Urinary bladder (tissue), 3 donors: ENCODE measurements at regions not wholly inside any gene's neighbourhood (a gene's known extent, or its start where the extent isn't known, plus 50 kb on each side); places are given as distances from the start of the nearest gene placed in this dataset.

Experiments
- DNase-seq: peaks from one replicate; pipeline ENCODE4 v3.0.0-alpha.2; 2015; ENCODE audit errors: extremely low spot score
- H3K27ac ChIP-seq: one replicate; pipeline ENCODE4 v1.5.1; 2013; ENCODE audit warnings: low read depth, mild to moderate bottlenecking, moderate library complexity
- H3K36me3 ChIP-seq: one replicate; pipeline ENCODE4 v1.6.1; 2013; ENCODE audit warnings: mild to moderate bottlenecking, moderate library complexity; ENCODE audit not compliant: insufficient read depth
- H3K4me1 ChIP-seq: one replicate; pipeline ENCODE4 v1.6.1; 2013; ENCODE audit warnings: mild to moderate bottlenecking, moderate library complexity; ENCODE audit not compliant: insufficient read depth
- H3K4me3 ChIP-seq: one replicate; pipeline ENCODE4 v1.5.1; 2013; ENCODE audit warnings: low read depth, low read length
- WGBS: extraction: QIAGEN DNeasy Blood & Tissue Kit; methylation state at CpG from one replicate; pipeline ENCODE4 v1.1.7; 2013; 5-methylcytosine and 5-hydroxymethylcytosine counted together
- donor health status: healthy with polysubstance abuse.
- donor health status: healthy.

DNA sequence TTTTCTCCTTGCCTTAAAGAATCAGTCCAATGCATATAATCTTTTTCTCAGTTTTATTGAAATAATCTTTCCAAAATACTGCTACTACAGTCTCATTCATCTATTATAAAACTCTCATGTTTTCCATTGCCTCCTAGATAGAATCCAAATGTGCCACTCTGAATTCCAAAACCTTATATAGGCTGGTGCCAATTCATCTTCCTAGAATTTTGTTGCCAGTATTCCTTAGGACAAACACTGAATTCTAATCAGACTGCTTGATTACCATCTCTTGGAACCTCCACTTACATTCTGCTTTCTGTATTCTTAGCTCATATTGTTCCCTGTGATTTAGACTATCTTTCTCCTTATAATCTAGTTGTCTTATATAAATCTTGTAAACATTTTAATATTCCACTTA is 427.6 kb upstream of the DCC start:
- DNase-seq: no peak
- Histone ChIP-seq H3K36me3 (no peaks in the 10 kb centered on the region), H3K4me1 (no peaks in the 10 kb centered on the region), H3K4me3 (no peak overlapping the region), H3K27ac (no peak overlapping the region)

- H3K27ac ChIP-seq: no peak overlapping the region
- 40% methylated on average over 7 of the region's 7 CpGs for WGBS
- no peaks in the 10 kb centered on the region for H3K36me3 ChIP-seq
- no peak overlapping the region for H3K4me3 ChIP-seq
- no peaks in the 10 kb centered on the region for H3K4me1 ChIP-seq
- DNase-seq: no peak
Observed at GRCh38 chr18:51915176-51915575, 424.8 kb upstream of the DCC start.

DNA sequence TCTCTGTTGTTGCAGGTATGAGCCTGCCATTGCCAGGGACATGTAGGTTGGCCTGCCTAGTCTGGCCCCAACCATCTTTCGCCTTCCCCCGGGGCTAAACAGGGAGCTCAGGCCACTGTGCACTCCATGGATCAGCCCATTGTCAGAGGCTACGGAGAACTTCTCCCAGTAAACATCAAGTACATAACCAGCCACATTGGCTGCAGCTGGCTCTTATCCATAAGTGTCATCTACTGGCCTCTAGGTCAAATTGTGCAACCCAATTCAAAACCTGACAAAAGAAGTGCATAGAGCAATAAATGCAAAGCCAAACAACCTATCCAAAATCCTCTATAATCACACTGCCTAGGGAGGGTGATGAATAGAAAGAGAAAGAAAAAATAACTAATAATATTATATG is 418.1 kb upstream of the DCC start:
- Histone ChIP-seq H3K4me3 (no peak overlapping the region), H3K27ac (no peak overlapping the region), H3K36me3 (no peaks in the 10 kb centered on the region), H3K4me1 (no peaks in the 10 kb centered on the region)
- 86% methylated on average over 3 of the region's 3 CpGs for WGBS
- no peak for DNase-seq

GRCh38 chr18:51933903-51934302 is 406.1 kb upstream of the DCC start:
- H3K4me1 ChIP-seq: no peaks in the 10 kb centered on the region
- no peak for DNase-seq
- no peaks in the 10 kb centered on the region for H3K36me3 ChIP-seq
- H3K4me3 ChIP-seq: no peak overlapping the region
- 81% methylated on average over 1 of the region's 1 CpG for WGBS
- H3K27ac ChIP-seq: no peak overlapping the region

GRCh38 chr18:51936115-51936514 is 403.9 kb upstream of the DCC start:
- H3K4me1 ChIP-seq: no peaks in the 10 kb centered on the region
- DNase-seq: no peak

GRCh38 chr18:51941999-51942398 is 398.0 kb upstream of the DCC start:
- 52% methylated on average over 2 of the region's 2 CpGs for WGBS
- Histone ChIP-seq H3K27ac (no peak overlapping the region), H3K36me3 (no peaks in the 10 kb centered on the region), H3K4me1 (no peaks in the 10 kb centered on the region), H3K4me3 (no peak overlapping the region)
- DNase-seq: no peak

More at GRCh38 chr18:51936115-51936514, 403.9 kb upstream of the DCC start:
- no peaks in the 10 kb centered on the region for H3K36me3 ChIP-seq
- WGBS: 78% methylated on average over 2 of the region's 2 CpGs
- no peak overlapping the region for H3K27ac ChIP-seq
- H3K4me3 ChIP-seq: no peak overlapping the region

DNA sequence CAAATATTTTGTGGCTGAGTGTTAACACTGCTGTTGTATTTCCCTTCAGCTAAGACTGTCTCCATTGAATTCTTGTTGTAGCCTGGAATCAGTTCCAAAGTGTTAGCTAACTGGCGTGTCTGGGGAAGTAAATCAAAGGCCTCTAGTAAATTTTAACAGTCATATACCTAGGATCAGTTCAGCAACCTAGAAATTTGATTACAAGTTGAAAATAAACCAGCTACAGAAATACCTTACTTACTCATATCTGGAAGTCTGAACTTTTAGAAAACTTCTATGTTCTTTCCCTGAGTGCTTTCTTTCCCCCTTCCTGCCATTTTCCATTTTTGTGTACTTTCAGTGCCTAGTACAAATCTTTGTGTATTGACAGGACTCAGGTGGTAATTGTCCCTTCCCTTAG is 396.7 kb upstream of the DCC start:
- 72% methylated on average over 1 of the region's 1 CpG for WGBS
- Histone ChIP-seq H3K4me1 (no peaks in the 10 kb centered on the region), H3K27ac (no peak overlapping the region), H3K4me3 (no peak overlapping the region), H3K36me3 (no peaks in the 10 kb centered on the region)
- no peak for DNase-seq

DNA sequence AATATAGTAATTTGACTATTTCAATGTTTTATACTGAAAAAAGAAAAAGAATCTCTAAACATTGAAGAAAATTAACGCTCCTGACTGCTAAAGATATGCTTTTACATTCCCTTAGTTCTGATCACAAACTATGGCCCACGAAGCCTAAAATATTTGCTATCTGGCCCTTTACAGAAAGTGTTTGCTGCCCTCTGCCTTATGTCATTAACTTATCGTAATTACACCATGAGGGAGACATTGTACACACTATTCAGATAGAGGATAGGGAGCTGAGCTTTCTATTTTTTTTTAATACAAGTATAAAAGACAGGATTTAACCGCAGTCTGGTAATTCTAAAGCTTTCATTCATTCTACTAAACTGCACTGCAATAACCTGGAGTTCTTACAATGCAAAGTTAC is 393.1 kb upstream of the DCC start:
- Histone ChIP-seq H3K4me3 (no peak overlapping the region), H3K36me3 (no peaks in the 10 kb centered on the region), H3K4me1 (no peaks in the 10 kb centered on the region), H3K27ac (no peak overlapping the region)
- no peak for DNase-seq
- 70% methylated on average over 4 of the region's 4 CpGs for WGBS

DNA sequence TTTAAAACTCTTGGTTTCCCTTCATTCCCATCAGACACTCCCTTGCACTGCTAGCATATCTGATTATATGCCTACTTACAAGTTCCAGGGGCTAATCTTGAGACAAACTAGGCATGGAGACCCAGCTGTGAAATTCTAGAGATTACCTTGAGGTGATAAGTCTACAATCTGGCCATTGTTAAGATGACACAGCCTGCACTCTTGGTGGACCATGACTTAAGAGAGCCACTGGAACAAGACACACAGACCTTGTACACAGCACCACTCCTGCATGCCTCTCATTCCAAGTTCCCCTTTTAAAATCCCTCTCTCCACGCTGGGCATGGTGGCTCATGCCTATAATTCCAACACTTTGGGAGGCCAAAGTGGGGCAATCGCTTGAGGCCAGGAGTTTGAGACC is 387.2 kb upstream of the DCC start:
- Histone ChIP-seq H3K36me3 (no peaks in the 10 kb centered on the region), H3K4me1 (no peaks in the 10 kb centered on the region), H3K27ac (no peak overlapping the region), H3K4me3 (no peak overlapping the region)
- WGBS: 65% methylated on average over 2 of the region's 2 CpGs
- DNase-seq: no peak

DNA sequence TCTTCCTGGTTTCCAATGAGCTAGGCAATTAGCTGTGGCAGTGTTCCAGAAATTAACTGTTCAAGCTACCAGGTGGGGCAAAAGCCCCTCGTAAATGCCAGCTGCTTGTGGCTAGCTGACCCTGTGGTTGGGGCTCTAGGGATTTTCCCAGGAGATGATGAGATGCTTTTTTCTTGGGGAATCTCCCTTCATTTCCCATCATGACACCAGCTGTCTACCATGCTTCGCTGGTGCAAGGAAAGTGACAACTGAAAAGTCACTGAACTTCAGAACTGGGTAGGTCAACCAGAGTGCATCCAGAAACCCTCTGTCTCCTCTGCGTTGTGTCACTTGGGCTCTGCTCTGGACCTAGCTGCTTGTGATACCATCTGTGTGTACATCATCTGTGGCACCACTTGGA is 386.5 kb upstream of the DCC start:
- no peak overlapping the region for H3K27ac ChIP-seq
- WGBS: 69% methylated on average over 3 of the region's 3 CpGs
- no peaks in the 10 kb centered on the region for H3K36me3 ChIP-seq
- H3K4me3 ChIP-seq: no peak overlapping the region
- DNase-seq: no peak
- H3K4me1 ChIP-seq: no peaks in the 10 kb centered on the region

DNA sequence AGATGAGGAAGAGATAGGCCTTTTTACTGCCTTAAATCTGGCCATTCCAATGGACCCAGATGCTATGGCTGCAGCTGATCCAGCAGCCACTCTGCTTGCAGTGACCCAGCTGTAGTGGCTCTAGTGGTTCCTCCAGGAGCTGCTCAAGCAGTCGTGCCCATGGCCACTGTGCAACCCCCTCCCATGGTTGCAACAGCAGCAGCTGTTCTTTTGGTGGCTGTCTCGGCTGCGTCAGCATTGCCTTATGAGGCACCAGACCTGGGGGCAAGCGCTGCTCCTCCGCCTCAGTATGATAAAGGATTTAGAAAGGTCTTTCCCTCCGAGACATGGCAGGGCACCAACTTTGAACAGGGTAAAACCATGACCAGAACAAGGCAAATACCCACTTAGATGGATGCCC is 384.9 kb upstream of the DCC start:
- H3K27ac ChIP-seq: no peak overlapping the region
- no peak for DNase-seq
- H3K4me1 ChIP-seq: no peaks in the 10 kb centered on the region
- H3K4me3 ChIP-seq: no peak overlapping the region
- no peaks in the 10 kb centered on the region for H3K36me3 ChIP-seq
- WGBS: 82% methylated on average over 6 of the region's 6 CpGs

- DNase-seq: no peak
- Histone ChIP-seq H3K36me3 (no peaks in the 10 kb centered on the region), H3K27ac (no peak overlapping the region), H3K4me3 (no peak overlapping the region), H3K4me1 (no peaks in the 10 kb centered on the region)
- 83% methylated on average over 4 of the region's 4 CpGs for WGBS
Observed at GRCh38 chr18:51957001-51957400, 383.0 kb upstream of the DCC start.

GRCh38 chr18:51980101-51980500 is 359.9 kb upstream of the DCC start:
- Histone ChIP-seq H3K4me1 (no peaks in the 10 kb centered on the region), H3K27ac (no peak overlapping the region), H3K36me3 (no peaks in the 10 kb centered on the region), H3K4me3 (no peak overlapping the region)
- no peak for DNase-seq
- WGBS: 67% methylated on average over 3 of the region's 3 CpGs

GRCh38 chr18:51988277-51988676 is 351.7 kb upstream of the DCC start:
- no peaks in the 10 kb centered on the region for H3K36me3 ChIP-seq
- H3K4me1 ChIP-seq: no peaks in the 10 kb centered on the region
- DNase-seq: no peak
- no peak overlapping the region for H3K4me3 ChIP-seq
- 12% methylated on average over 2 of the region's 2 CpGs for WGBS
- no peak overlapping the region for H3K27ac ChIP-seq

DNA sequence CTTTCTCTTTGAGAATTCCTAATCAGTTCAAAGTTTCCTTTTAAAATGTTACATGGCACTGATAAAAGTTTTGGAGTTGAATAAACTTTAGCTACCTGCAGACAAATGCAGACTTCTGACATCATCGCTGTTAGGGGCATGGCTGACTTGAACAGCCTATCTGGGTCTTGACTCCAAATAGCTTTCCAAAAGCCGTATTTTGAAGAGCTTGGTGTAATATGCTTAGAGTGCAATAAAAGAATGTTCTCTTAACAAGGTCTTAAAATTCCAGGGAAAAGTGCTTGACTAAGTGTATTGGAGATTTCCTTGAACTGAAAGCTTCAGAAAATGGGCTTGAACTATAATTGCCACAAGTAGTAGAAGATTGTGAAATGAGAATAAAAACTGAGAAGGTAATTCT is 342.9 kb upstream of the DCC start:
- no peaks in the 10 kb centered on the region for H3K36me3 ChIP-seq
- WGBS: 67% methylated on average over 2 of the region's 2 CpGs
- no peak for DNase-seq

More for the DNA sequence above, 342.9 kb upstream of the DCC start:
- Histone ChIP-seq H3K4me3 (no peak overlapping the region), H3K27ac (no peak overlapping the region), H3K4me1 (no peaks in the 10 kb centered on the region)
